Osteoblast (primary cell): ENCODE measurements at regions not wholly inside any gene's neighbourhood (a gene's known extent, or its start where the extent isn't known, plus 50 kb on each side); places are given as distances from the start of the nearest gene placed in this dataset.
A peak's percentile ranks its signal among the peaks of the same experiment; 100 is the strongest.

Source experiments
- DNase-seq: peaks from one replicate; pipeline ENCODE4 v3.0.0; 2011; ENCODE audit warnings: low spot score, mixed read lengths; ENCODE audit not compliant: insufficient read length; ENCODE audit errors: missing footprints
- H2AFZ ChIP-seq: 2 replicates; pipeline ENCODE4 v1.6.0; 2011; ENCODE audit warnings: mild to moderate bottlenecking, low read length
- H3K27ac ChIP-seq: 2 replicates; pipeline ENCODE4 v1.5.1; 2011; ENCODE audit warnings: mild to moderate bottlenecking, low read depth, low read length, moderate library complexity
- H3K27me3 ChIP-seq: 2 replicates; pipeline ENCODE4 v1.6.0; 2012; ENCODE audit warnings: mild to moderate bottlenecking, control low read depth, inconsistent platforms, low read length, moderate library complexity; ENCODE audit not compliant: insufficient read depth
- H3K36me3 ChIP-seq: 2 replicates; pipeline ENCODE4 v1.5.1; 2011; ENCODE audit warnings: mild to moderate bottlenecking, low read length, control low read depth, moderate library complexity; ENCODE audit not compliant: insufficient read depth
- H3K4me1 ChIP-seq: 2 replicates; pipeline ENCODE4 v1.5.1; 2011; ENCODE audit warnings: mild to moderate bottlenecking, low read length, control low read depth, moderate library complexity; ENCODE audit not compliant: insufficient read depth
- H3K4me2 ChIP-seq: 2 replicates; pipeline ENCODE4 v1.6.0; 2011; ENCODE audit warnings: mild to moderate bottlenecking, low read length; ENCODE audit not compliant: insufficient read depth
- H3K4me3 ChIP-seq: fragments of 200-600 bp; sonication (generic); 3 replicates; pipeline ENCODE4 v1.5.1; 2012; ENCODE audit warnings: mild to moderate bottlenecking, low read length, inconsistent platforms; ENCODE audit not compliant: insufficient read depth
- H3K79me2 ChIP-seq: 2 replicates; pipeline ENCODE4 v1.6.0; 2012; ENCODE audit warnings: mild to moderate bottlenecking, low read length, control low read depth, inconsistent platforms; ENCODE audit not compliant: insufficient read depth
- H3K9me3 ChIP-seq: 2 replicates; pipeline ENCODE4 v1.5.1; 2011; ENCODE audit warnings: low read depth, low read length, control low read depth
- H4K20me1 ChIP-seq: 2 replicates; pipeline ENCODE4 v1.6.0; 2012; ENCODE audit warnings: mild to moderate bottlenecking, low read length, control low read depth; ENCODE audit not compliant: insufficient read depth
- CTCF ChIP-seq: IDR thresholded peaks from 2 replicates; pipeline ENCODE4 v1.5.1; 2011; ENCODE audit warnings: mild to moderate bottlenecking, low read depth, low read length, moderate library complexity; ENCODE audit errors: extremely low read depth

DNA sequence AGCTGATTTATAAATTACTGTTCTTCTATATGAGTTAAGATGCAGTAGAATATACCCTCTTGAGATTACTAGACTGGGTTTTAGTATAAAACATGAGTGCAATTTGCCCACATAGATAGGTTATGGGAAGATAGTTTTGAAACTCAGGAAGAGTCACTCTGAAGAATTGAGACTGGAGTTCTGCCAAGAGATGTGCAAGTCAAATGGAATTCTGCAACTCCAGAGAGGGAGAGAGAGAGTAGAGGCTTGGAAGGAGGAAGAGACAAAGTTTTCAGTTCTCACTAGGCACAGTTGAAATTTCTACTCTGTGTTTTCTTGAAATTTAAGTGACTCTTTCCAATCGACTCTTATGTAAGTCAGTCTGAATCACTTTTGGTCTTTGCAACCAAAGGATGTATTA is 878.8 kb downstream of the TSN start:
- no peaks in the 10 kb centered on the region for H3K9me3 ChIP-seq
- DNase-seq, result peak; percentile 19
- TF ChIP-seq CTCF, result no peak
- H3K79me2 ChIP-seq, result no peaks in the 10 kb centered on the region
- no peaks in the 10 kb centered on the region for H3K27me3 ChIP-seq
- H4K20me1 ChIP-seq, result no peaks in the 10 kb centered on the region
- peak overlapping the region; percentile 78 for H3K27ac ChIP-seq
- H3K4me2 ChIP-seq, result peak overlapping the region; percentile 52
- peak overlapping the region; percentile 55 for H2AFZ ChIP-seq
- H3K4me3 ChIP-seq, result no peak overlapping the region
- peaks cover 24% of the 10 kb centered on the region for H3K4me1 ChIP-seq
- no peaks in the 10 kb centered on the region for H3K36me3 ChIP-seq

GRCh38 chr2:122634920-122635319 is 879.5 kb downstream of the TSN start:
- no peak for DNase-seq
- Histone ChIP-seq H3K9me3 (no peaks in the 10 kb centered on the region), H3K79me2 (no peaks in the 10 kb centered on the region), H3K4me1 (peaks cover 24% of the 10 kb centered on the region), H3K36me3 (no peaks in the 10 kb centered on the region), H3K27me3 (no peaks in the 10 kb centered on the region), H3K27ac (peak overlapping the region; percentile 78), H2AFZ (no peak overlapping the region), H3K4me3 (no peak overlapping the region), H3K4me2 (peak overlapping the region; percentile 52), H4K20me1 (no peaks in the 10 kb centered on the region)
- TF ChIP-seq CTCF, result no peak

- Histone ChIP-seq H3K36me3 (no peaks in the 10 kb centered on the region), H4K20me1 (no peaks in the 10 kb centered on the region), H3K27me3 (no peaks in the 10 kb centered on the region), H3K4me2 (no peak overlapping the region), H2AFZ (peak overlapping the region; percentile 52), H3K79me2 (no peaks in the 10 kb centered on the region), H3K4me1 (peaks cover 24% of the 10 kb centered on the region), H3K4me3 (no peak overlapping the region), H3K27ac (peak overlapping the region; percentile 58), H3K9me3 (no peaks in the 10 kb centered on the region)
- TF ChIP-seq CTCF, result no peak
- no peak for DNase-seq
Measured at GRCh38 chr2:122635686-122636085, 880.2 kb downstream of the TSN start.

DNA sequence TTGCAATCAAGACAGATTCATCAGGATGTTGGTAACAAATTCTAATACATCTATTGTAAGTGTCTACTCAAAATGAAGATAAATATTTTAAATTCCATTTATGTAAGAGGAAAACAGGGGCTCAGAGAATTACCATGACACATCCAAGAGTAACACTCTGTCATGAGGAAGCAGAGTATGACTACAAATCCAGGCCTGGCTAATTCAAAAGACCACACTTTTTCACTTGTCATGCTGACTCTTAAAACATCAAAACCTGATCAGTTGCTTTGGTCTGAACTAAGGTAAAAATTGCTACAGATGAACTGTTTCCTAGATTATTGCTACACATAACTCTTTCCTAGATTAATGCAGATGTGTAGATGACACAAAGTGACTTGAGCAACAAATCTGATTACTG is 880.6 kb downstream of the TSN start:
- H3K27ac ChIP-seq, result peak overlapping the region; percentile 58
- no peak for TF ChIP-seq CTCF

More for the DNA sequence above, 880.6 kb downstream of the TSN start:
- Histone ChIP-seq H4K20me1 (no peaks in the 10 kb centered on the region), H3K27me3 (no peaks in the 10 kb centered on the region), H3K4me1 (peaks cover 24% of the 10 kb centered on the region), H3K36me3 (no peaks in the 10 kb centered on the region), H3K4me2 (no peak overlapping the region), H3K9me3 (no peaks in the 10 kb centered on the region), H3K4me3 (no peak overlapping the region), H2AFZ (no peak overlapping the region), H3K79me2 (no peaks in the 10 kb centered on the region)
- no peak for DNase-seq
